Left lobe of liver (tissue), 2 donors: ENCODE measurements at regions not wholly inside any gene's neighbourhood (a gene's known extent, or its start where the extent isn't known, plus 50 kb on each side); places are given as distances from the start of the nearest gene placed in this dataset.

Experiments
- ATAC-seq: fragments of 200-7000 bp; cut with Tn5 transposase; one replicate; pipeline ENCODE4 v1.9.1; 2020; ENCODE audit warnings: mild to moderate bottlenecking, moderate library complexity
- DNase-seq: peaks from one replicate; pipeline ENCODE4 v3.0.0-alpha.2; 2020; ENCODE audit warnings: low spot score
- donor health status: DM: no; HTN: no; CAD: no; lungs with moderate emphysema.
- donor health status: DM: no; HTN: yes; CAD: no.

- ATAC-seq (peak; percentile 56), DNase-seq (no peak)
Measured at GRCh38 chr1:55378582-55378981, 163.4 kb upstream of the USP24 start.

GRCh38 chr1:55376897-55377296 is 161.7 kb upstream of the USP24 start:
- ATAC-seq (no peak), DNase-seq (no peak)

- no peak for DNase-seq
Measured at GRCh38 chr1:55375617-55376258, 160.6 kb upstream of the USP24 start.

GRCh38 chr1:55374801-55375616 is 159.8 kb upstream of the USP24 start:
- no peak for DNase-seq
- ATAC-seq = no peak

More at GRCh38 chr1:55375617-55376258, 160.6 kb upstream of the USP24 start:
- ATAC-seq = peak; percentile 93

GRCh38 chr1:55374216-55374615 is 159.1 kb upstream of the USP24 start:
- DNase-seq (no peak), ATAC-seq (no peak)

GRCh38 chr1:55369474-55369873 is 154.3 kb upstream of the USP24 start:
- ATAC-seq = no peak
- no peak for DNase-seq

GRCh38 chr1:55368698-55369097 is 153.5 kb upstream of the USP24 start:
- no peak for DNase-seq
- ATAC-seq = no peak

- ATAC-seq (no peak), DNase-seq (no peak)
Measured at GRCh38 chr1:55367273-55367672, 152.1 kb upstream of the USP24 start.

- no peak for DNase-seq
- ATAC-seq = no peak
Measured at GRCh38 chr1:55364216-55364615, 149.1 kb upstream of the USP24 start.

- no peak for DNase-seq
- no peak for ATAC-seq
Measured at GRCh38 chr1:55363268-55363667, 148.1 kb upstream of the USP24 start.

GRCh38 chr1:55362558-55362957 is 147.4 kb upstream of the USP24 start:
- DNase-seq (no peak), ATAC-seq (no peak)

GRCh38 chr1:55359611-55360010 is 144.4 kb upstream of the USP24 start:
- ATAC-seq = no peak
- DNase-seq = no peak

GRCh38 chr1:55358581-55358980 is 143.4 kb upstream of the USP24 start:
- ATAC-seq (no peak), DNase-seq (no peak)

GRCh38 chr1:55355549-55355948 is 140.4 kb upstream of the USP24 start:
- DNase-seq = no peak
- ATAC-seq = no peak

- no peak for ATAC-seq
- DNase-seq = no peak
Measured at GRCh38 chr1:55353707-55354620, 138.8 kb upstream of the USP24 start.

GRCh38 chr1:55352811-55353180 is 137.6 kb upstream of the USP24 start:
- ATAC-seq = no peak
- no peak for DNase-seq

GRCh38 chr1:55352080-55352810 is 137.1 kb upstream of the USP24 start:
- ATAC-seq = no peak

GRCh38 chr1:55348356-55348755 is 133.2 kb upstream of the USP24 start:
- no peak for DNase-seq
- ATAC-seq = no peak

More at GRCh38 chr1:55352080-55352810, 137.1 kb upstream of the USP24 start:
- DNase-seq = no peak

GRCh38 chr1:55347866-55348265 is 132.7 kb upstream of the USP24 start:
- DNase-seq (no peak), ATAC-seq (no peak)

- ATAC-seq (no peak), DNase-seq (no peak)
Measured at GRCh38 chr1:55347041-55347440, 131.9 kb upstream of the USP24 start.

- DNase-seq (no peak), ATAC-seq (no peak)
Measured at GRCh38 chr1:55346586-55346985, 131.4 kb upstream of the USP24 start.
